ENCODE measurements at regions not wholly inside any gene's neighbourhood (a gene's known extent, or its start where the extent isn't known, plus 50 kb on each side); places are given as distances from the start of the nearest gene placed in this dataset.

GRCh38 chrX:43456063-43456462, 200.0 kb upstream of the MAOA start:
- H3K36me3 ChIP-seq (ENCODE audit: insufficient read depth), result no peaks in the 10 kb centered on the region; the same call in 1 of the 2 replicates
- TF ChIP-seq STAT1 (IDR thresholded peaks at IDR 0.05; ENCODE audit: unreplicated experiment) (no peak), ZNF331 (CRISPR knock-in tag; IDR thresholded peaks at IDR 0.05; ENCODE audit: low read depth) (no peak), ETS1 (IDR thresholded peaks at IDR 0.05) (no peak), ZNF114 (CRISPR knock-in tag; IDR thresholded peaks at IDR 0.05) (no peak), EZH2phosphoT487 (IDR thresholded peaks at IDR 0.05; ENCODE audit: unreplicated experiment) (no peak), EZH2 (IDR thresholded peaks at IDR 0.05; ENCODE audit: low read depth, unreplicated experiment) (no peak), NANOG (IDR thresholded peaks at IDR 0.05; ENCODE audit: borderline replicate concordance) (no peak)
- H3K36me3 Mint-ChIP-seq (ENCODE audit: low read depth), result peaks cover 27% of the 10 kb centered on the region
- no peak overlapping the region for H3K4me2 ChIP-seq
- ATAC-seq, result no peak
- H3K27me3 Mint-ChIP-seq (ENCODE audit: insufficient read depth, low read depth, poor library complexity), result peaks cover 1% of the 10 kb centered on the region
- H3K27ac Mint-ChIP-seq, result no peak overlapping the region
- no peak overlapping the region for H3K4me3 Mint-ChIP-seq
- no peak for DNase-seq (ENCODE audit: low spot score)
- no peak overlapping the region for H2AFZ ChIP-seq
- H3K4me3 ChIP-seq, result no peak overlapping the region
- H3K27me3 ChIP-seq (ENCODE audit: insufficient read depth), result no peaks in the 10 kb centered on the region
- H3K9me2 ChIP-seq (ENCODE audit: insufficient read depth), result no peaks in the 10 kb centered on the region
- H4K20me1 ChIP-seq (replicated peaks; ENCODE audit: insufficient read depth), result no peaks in the 10 kb centered on the region
- H3K4me1 Mint-ChIP-seq, result peaks cover 14% of the 10 kb centered on the region
- H3K4me1 ChIP-seq (ENCODE audit: insufficient read depth), result no peaks in the 10 kb centered on the region; the same call in 1 of the 2 replicates
- H3K9me3 Mint-ChIP-seq, result peaks cover 31% of the 10 kb centered on the region
- no peaks in the 10 kb centered on the region for H3K79me2 ChIP-seq (replicated peaks; ENCODE audit: insufficient read depth)
- no peak overlapping the region for H3K27ac ChIP-seq (ENCODE audit: low read depth)
- H3F3A ChIP-seq (replicated peaks; ENCODE audit: low read depth), result no peaks in the 10 kb centered on the region

GRCh38 chrX:43456906-43457305, 199.2 kb upstream of the MAOA start:
- Mint-ChIP-seq H3K36me3 (ENCODE audit: low read depth) (peaks cover 20% of the 10 kb centered on the region), H3K4me3 (no peak overlapping the region), H3K27ac (no peak overlapping the region), H3K4me1 (peaks cover 14% of the 10 kb centered on the region), H3K9me3 (peaks cover 23% of the 10 kb centered on the region), H3K27me3 (ENCODE audit: insufficient read depth, low read depth, poor library complexity) (peaks cover 1% of the 10 kb centered on the region)
- Histone ChIP-seq H3K79me2 (replicated peaks; ENCODE audit: insufficient read depth) (no peaks in the 10 kb centered on the region), H3K27me3 (ENCODE audit: insufficient read depth) (no peaks in the 10 kb centered on the region), H4K20me1 (replicated peaks; ENCODE audit: insufficient read depth) (no peaks in the 10 kb centered on the region), H3K36me3 (ENCODE audit: insufficient read depth) (no peaks in the 10 kb centered on the region; the same call in 1 of the 2 replicates), H3F3A (replicated peaks; ENCODE audit: low read depth) (no peaks in the 10 kb centered on the region), H3K9me2 (ENCODE audit: insufficient read depth) (no peaks in the 10 kb centered on the region), H3K27ac (ENCODE audit: low read depth) (no peak overlapping the region), H2AFZ (no peak overlapping the region), H3K4me1 (ENCODE audit: insufficient read depth) (no peaks in the 10 kb centered on the region; the same call in 1 of the 2 replicates), H3K4me2 (no peak overlapping the region), H3K4me3 (no peak overlapping the region)
- ATAC-seq (no peak), DNase-seq (ENCODE audit: low spot score) (no peak)
- TF ChIP-seq EZH2phosphoT487 (IDR thresholded peaks at IDR 0.05; ENCODE audit: unreplicated experiment) (no peak), STAT1 (IDR thresholded peaks at IDR 0.05; ENCODE audit: unreplicated experiment) (no peak), POLR2AphosphoS5 (IDR thresholded peaks at IDR 0.05; ENCODE audit: low read depth) (no peak), EZH2 (IDR thresholded peaks at IDR 0.05; ENCODE audit: low read depth, unreplicated experiment) (no peak), NANOG (IDR thresholded peaks at IDR 0.05; ENCODE audit: borderline replicate concordance) (no peak), ZNF462 (CRISPR knock-in tag; IDR thresholded peaks at IDR 0.05) (no peak), ZNF331 (CRISPR knock-in tag; IDR thresholded peaks at IDR 0.05; ENCODE audit: low read depth) (no peak), ETS1 (IDR thresholded peaks at IDR 0.05) (no peak), JUNB (IDR thresholded peaks at IDR 0.05; ENCODE audit: unreplicated experiment) (no peak), CTCF (conservative IDR thresholded peaks at IDR 0.05; ENCODE audit: low read depth in 2 of 2) (no peak), ZNF114 (CRISPR knock-in tag; IDR thresholded peaks at IDR 0.05) (no peak)

Data from GM23338 (cell line).